Cardiac fibroblast (primary cell): ENCODE measurements at regions not wholly inside any gene's neighbourhood (a gene's known extent, or its start where the extent isn't known, plus 50 kb on each side); places are given as distances from the start of the nearest gene placed in this dataset.

ENCODE experiments used
- DNase-seq, 2 donors: peaks; one replicate each; pipeline versions ENCODE4 v3.0.0 to v3.0.0-alpha.2; 2010; ENCODE audit warnings: low read depth in 2 of 2
- H3K4me3 ChIP-seq, 2 donors: replicated peaks in 1 of 2; 1 replicate in 1 of 2; 2 replicates in 1 of 2; pipeline ENCODE4 v1.5.1; 2011; ENCODE audit warnings: low read depth in 2 of 2, low read length in 2 of 2, mild to moderate bottlenecking in 2 of 2, moderate library complexity in 1 of 2
- TF ChIP-seq, protein P1 (sequence below): IDR thresholded peaks from one replicate; pipeline ENCODE4 v1.5.1; 2011; ENCODE audit warnings: low read depth, mild to moderate bottlenecking, low read length, inconsistent platforms

DNA sequence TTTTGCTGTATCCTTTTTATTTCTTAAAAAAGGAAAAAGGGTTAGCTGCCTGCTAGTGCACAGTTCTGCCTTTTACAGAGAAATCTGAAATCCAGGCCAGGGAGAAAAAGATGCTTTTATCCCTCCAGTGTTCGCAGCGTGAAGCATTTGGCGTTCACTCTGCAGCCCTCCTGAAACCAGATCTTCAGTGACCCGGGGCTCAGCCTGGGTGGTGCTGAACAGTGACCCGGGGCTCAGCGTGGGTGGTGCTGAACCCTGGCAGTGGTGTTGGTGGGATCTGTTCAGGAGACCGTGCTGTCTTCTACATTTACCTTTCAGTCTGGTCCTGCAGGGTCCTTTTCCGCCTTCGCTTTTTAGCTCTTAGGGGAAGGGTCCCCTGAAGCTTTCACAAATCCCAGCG lies 164.7 kb upstream of the KLF6 start:
- TF ChIP-seq, protein P1, sequence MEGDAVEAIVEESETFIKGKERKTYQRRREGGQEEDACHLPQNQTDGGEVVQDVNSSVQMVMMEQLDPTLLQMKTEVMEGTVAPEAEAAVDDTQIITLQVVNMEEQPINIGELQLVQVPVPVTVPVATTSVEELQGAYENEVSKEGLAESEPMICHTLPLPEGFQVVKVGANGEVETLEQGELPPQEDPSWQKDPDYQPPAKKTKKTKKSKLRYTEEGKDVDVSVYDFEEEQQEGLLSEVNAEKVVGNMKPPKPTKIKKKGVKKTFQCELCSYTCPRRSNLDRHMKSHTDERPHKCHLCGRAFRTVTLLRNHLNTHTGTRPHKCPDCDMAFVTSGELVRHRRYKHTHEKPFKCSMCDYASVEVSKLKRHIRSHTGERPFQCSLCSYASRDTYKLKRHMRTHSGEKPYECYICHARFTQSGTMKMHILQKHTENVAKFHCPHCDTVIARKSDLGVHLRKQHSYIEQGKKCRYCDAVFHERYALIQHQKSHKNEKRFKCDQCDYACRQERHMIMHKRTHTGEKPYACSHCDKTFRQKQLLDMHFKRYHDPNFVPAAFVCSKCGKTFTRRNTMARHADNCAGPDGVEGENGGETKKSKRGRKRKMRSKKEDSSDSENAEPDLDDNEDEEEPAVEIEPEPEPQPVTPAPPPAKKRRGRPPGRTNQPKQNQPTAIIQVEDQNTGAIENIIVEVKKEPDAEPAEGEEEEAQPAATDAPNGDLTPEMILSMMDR: no peak
- H3K4me3 ChIP-seq: no peak overlapping the region
- DNase-seq: no peak

DNA sequence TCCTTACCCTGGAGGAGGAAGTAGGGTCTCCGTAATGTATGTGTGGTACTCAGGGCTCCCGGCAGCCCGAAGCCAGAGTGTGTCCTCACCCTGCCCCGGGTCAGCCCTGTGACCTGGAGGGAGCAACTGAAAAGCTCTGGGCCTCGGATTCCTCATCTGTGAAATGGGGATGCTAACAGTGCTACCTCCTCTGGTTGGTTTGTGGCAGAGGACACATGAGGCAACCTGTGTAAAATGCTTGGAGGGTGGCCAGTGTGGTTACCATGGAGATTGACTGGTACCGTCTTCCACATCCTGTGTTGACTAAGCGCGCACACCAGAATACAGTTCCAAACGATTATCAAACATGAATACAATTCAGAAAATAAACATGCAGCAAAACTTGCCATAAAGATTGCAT lies 163.8 kb upstream of the KLF6 start:
- TF ChIP-seq, protein P1: no peak
- H3K4me3 ChIP-seq: no peak overlapping the region
- DNase-seq: peak; percentile 54 to 85

- no peak overlapping the region for H3K4me3 ChIP-seq
- no peak for DNase-seq
These were observed 161.5 kb upstream of the KLF6 start for GRCh38 chr10:3946234-3947229.

GRCh38 chr10:3945026-3945425 lies 160.0 kb upstream of the KLF6 start:
- TF ChIP-seq, protein P1: no peak
- no peak overlapping the region for H3K4me3 ChIP-seq
- no peak for DNase-seq

More at GRCh38 chr10:3946234-3947229, 161.5 kb upstream of the KLF6 start:
- TF ChIP-seq, protein P1: no peak

GRCh38 chr10:3944591-3944990 lies 159.6 kb upstream of the KLF6 start:
- H3K4me3 ChIP-seq: no peak overlapping the region
- TF ChIP-seq, protein P1: no peak
- DNase-seq: no peak

DNA sequence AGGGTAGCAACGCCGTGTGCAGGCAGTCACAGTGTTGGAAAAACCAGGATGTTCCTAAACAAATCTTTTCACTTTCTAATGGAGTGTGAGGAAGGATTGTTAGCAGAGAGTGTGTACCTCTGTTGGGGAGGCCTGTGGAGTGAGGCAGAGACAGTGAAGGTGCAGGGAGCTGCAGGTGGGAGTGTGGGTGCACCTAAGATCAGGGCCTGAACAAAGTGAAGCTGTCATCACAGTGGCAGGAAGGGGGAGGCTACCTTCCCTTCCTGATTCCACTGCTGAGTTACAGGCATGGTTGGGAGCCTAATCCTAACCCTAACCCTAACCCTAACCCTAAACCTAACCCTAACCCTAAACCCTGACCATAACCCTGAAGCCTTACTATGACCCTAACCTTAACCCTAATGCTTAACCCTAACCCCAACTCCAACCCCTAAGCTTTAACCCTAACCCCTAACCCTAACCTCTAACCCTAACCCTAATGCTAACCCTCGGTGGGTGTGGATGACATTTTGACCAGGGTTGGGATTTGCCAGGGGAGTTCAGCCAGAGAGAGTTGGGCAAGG lies 158.8 kb upstream of the KLF6 start:
- TF ChIP-seq, protein P1: no peak
- no peak overlapping the region for H3K4me3 ChIP-seq
- DNase-seq: no peak
